Caki2 (cell line): ENCODE measurements at regions not wholly inside any gene's neighbourhood (a gene's known extent, or its start where the extent isn't known, plus 50 kb on each side); places are given as distances from the start of the nearest gene placed in this dataset.

Experiments
- DNase-seq: peaks from one replicate; pipeline ENCODE4 v3.0.0-alpha.2; 2015; ENCODE audit warnings: low read depth
- in situ Hi-C: cut with HindIII; loops from 2 replicates; pipeline ENCODE4 v1.10.0; 2016; ENCODE audit warnings: low sequenced_read_pairs, low pct_unique_long_range_greater_than_20kb, mixed read lengths

- in situ Hi-C loops: no loop called here
- DNase-seq: no peak
Observed at GRCh38 chr13:87859261-87859660, 188.1 kb downstream of the SLITRK5 start.

GRCh38 chr13:87867426-87867825 is 196.3 kb downstream of the SLITRK5 start:
- in situ Hi-C loops: no loop called here
- DNase-seq: no peak

DNA sequence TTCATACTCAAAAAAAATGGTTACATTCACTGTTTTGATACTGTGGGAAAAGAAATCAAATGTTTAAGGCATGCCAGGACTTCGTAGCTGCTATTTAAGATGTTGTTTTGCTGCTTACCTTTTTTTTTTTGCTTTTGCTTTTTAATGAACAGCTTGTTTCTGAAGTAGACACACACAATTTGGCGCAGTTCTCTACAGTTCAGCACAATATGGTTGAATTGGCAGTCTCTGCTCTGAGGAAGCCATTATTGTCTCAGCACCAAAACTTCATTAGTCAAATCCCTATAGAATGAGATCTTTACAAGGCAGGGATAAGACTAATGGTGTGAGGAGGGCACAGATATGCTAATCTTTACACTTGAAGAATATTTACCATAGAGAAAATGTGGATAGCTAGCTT is 197.6 kb downstream of the SLITRK5 start:
- in situ Hi-C loops: no loop called here
- DNase-seq: no peak

DNA sequence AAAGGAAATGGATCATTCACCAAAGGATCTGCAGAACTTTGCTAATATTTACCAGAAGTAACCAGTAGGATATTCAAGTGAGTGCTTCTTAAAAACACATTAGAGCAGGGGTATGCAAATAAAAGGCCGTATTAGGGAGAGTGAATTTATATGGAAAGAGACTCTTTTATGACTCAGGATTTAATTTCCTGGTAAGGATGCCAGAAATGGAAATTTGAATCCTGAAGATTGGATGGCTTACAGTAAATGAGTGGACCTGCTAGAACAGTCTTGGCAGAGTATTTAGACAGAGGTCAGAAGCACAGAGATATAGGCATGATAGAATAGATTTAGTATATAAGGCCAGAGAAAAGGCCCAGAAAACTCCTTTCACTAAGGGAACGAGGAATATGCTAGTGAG is 201.6 kb downstream of the SLITRK5 start:
- in situ Hi-C loops: no loop called here
- DNase-seq: no peak

- no peak for DNase-seq
- in situ Hi-C loops: no loop called here
Observed at GRCh38 chr13:87877477-87877876, 206.3 kb downstream of the SLITRK5 start.

DNA sequence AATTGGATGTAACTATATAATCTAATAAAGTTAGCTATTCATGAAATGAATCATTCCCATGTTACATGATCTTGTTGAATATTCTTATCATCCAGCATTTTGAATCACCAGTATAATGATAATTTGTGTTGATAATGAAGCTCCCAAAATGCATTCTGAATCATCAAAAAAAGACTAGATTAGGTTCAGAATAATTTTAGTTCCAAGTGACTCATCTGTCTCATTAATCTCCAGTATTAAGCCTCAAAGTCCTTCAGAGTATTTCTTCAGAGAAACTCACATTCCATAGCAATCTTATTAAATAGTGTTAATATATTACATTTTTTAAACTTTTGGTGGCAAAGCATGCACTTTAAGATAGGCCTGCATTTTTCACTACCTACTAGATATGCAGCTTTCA is 207.5 kb downstream of the SLITRK5 start:
- in situ Hi-C loops: no loop called here
- no peak for DNase-seq

GRCh38 chr13:87884884-87885283 is 213.7 kb downstream of the SLITRK5 start:
- in situ Hi-C loops: no loop called here
- DNase-seq: peak; percentile 1

- no peak for DNase-seq
- in situ Hi-C loops: no loop called here
Observed at GRCh38 chr13:87887459-87888123, 216.4 kb downstream of the SLITRK5 start.

DNA sequence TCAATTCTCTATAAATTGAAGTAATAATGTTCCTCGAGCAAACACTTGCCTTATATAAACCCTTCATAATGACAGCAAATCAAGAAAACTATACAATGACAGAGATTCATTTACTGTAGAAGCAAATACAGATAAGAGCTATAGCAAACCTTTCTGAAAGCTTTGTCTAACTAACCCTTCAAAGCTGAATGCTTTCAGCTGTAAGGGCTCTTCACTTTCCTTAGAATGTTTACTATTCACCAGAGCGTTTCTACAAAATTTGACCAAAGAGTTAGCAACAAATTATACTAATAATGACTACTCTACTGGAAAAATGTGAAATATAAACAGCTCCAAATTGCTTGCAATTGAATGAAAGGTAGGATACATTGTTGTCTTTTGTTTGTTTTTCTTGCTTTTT is 218.1 kb downstream of the SLITRK5 start:
- in situ Hi-C loops: no loop called here
- no peak for DNase-seq

- in situ Hi-C loops: no loop called here
- no peak for DNase-seq
Observed at GRCh38 chr13:87893186-87893585, 222.0 kb downstream of the SLITRK5 start.

GRCh38 chr13:87894059-87894458 is 222.9 kb downstream of the SLITRK5 start:
- DNase-seq: no peak
- in situ Hi-C loops: no loop called here

GRCh38 chr13:87903553-87903952 is 232.4 kb downstream of the SLITRK5 start:
- in situ Hi-C loops: no loop called here
- DNase-seq: no peak

DNA sequence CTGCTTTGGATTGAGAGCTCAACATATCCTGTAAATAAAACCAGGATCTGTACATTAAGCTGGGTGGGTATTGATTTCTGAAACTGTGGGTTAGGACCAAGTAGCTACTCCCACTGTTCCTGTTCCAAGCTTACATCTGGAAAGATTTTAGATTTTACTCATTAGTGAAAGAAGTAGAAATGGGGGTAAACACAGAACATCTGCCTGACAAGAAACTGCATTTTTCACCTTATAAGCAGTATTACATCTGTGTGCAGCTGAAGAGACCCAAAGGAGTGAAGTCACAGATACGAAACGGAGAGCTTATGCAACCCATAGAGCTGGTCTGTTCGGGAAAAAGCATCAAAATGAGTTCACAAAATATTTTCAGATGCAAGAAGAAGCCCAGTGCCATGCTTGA is 235.2 kb downstream of the SLITRK5 start:
- in situ Hi-C loops: no loop called here
- no peak for DNase-seq

DNA sequence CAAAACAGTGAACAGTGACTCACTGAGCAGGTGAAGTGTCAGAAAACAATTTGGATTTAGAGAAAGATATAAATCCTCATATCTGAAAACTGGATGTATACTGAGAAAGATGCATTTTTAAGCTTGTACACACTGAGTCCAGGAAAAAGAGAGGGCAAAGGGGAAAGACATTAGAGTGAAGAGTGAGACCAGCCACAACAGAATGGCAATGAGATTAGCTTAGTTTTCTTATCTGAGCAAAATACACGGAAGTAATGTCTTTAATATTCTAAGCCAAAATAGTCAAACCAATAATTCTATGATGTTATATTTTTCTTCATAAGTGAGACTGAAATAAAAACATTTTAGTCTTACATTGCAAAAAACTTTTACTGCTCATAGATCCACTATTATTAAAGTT is 236.0 kb downstream of the SLITRK5 start:
- DNase-seq: no peak
- in situ Hi-C loops: no loop called here

DNA sequence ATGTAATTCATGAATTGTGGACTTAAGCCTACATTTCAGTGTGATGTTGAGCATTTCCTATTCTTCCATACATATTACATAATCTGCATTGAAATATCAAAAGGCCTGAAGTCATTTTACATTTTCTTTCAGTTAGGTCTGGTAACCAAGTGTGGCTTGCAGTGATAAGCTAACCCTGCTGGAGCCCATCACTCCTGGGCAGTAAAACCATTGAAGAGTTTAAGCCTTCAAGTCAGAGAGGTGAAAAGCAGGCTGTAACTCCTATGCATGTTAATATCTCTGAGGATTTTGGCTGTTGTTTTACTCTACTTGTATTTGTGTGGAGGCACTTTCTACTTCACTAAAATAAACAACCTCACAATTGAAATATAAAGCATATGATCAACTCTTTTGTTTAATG is 248.8 kb downstream of the SLITRK5 start:
- in situ Hi-C loops: no loop called here
- no peak for DNase-seq

- in situ Hi-C loops: no loop called here
- no peak for DNase-seq
Observed at GRCh38 chr13:87923753-87924152, 252.6 kb downstream of the SLITRK5 start.

DNA sequence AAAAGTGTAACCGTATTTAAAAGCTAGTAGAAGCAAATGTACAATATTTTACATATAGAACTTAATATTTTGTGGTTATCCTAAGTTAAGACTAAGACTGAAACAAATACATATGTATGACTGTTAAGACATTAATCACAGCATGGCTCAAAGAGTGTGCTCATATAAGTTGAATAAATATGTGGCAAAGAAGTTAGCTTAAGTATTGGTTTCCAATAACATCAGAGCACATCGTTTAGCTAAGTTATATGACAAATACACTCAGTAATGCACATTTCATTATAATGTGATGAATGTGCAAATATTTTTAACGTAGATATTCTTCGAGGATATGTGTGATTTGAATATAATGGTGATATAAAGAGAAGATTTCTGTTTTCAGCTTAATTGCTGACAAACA is 253.8 kb downstream of the SLITRK5 start:
- in situ Hi-C loops: no loop called here
- no peak for DNase-seq

DNA sequence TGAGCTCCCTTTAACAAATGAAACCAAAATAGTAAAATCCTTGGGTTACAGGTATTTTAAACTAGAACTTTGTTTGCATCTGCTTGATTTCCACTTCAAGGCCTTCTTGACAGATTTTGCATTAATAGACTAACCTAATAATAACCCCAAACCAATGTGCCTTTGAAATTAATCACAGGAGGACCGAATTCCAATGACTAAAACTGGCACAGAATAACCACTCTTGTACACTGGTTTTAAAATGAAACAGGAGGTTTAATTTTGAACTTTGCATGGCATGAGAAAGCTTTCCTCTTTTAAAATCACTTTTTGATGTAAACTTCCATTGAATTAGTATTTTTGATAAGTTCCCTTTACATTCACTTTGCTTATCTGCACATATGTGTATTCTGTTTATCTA is 269.6 kb downstream of the SLITRK5 start:
- no peak for DNase-seq
- in situ Hi-C loops: no loop called here

DNA sequence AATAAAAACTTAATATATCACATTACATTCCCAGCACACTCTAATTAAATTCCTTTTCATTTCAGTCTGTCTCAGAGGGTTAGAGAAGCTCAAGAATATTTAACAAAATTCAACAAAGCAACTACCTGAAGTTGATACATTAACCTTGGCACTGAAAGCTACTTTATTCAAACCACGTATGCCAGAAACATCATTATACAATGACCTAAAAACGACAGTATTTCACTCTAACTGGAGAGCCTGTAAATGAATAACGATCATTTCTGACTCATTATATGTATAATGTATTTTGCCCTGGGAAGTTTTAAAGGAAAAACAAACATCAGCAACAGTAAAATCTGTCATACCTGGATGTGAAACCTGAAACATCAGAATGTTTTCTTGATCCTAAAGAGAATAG is 270.1 kb downstream of the SLITRK5 start:
- in situ Hi-C loops: no loop called here
- DNase-seq: peak; percentile 47

DNA sequence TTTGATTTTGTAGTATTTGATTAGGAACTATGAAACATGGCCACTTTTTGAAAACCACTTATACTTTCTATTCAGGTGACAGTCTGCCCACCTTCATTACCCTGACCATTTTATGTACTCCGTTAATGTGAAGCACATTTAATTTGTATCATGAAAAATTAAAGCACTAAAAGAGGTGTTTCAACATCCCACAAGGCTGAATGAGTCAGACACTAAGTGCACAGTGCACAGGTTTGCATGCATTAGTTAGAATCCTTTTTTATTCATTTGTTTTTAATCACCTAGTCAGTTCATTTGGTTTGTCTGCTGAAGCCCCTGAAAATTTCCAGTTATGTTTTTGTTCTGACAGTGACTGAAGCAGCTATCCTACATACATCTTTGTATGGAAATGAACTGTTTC is 271.0 kb downstream of the SLITRK5 start:
- in situ Hi-C loops: no loop called here
- DNase-seq: no peak

DNA sequence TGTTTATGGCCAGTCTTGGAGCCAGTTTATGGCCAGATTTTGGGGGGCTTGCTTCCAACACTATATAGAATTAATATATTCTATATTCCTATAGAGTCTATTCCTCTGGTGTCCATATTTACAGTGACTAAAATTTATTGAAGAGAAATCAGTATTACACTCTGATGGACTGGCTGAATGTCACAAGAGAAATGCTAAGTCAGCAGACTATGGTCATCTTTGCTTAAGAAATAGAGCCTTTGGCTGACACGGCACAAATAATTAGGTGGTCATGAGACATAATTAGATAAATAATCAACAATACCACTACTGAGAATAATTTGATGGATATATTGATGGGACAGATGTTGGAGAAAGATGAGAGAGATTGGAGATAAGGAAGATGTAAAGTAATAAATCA is 272.9 kb downstream of the SLITRK5 start:
- DNase-seq: no peak
- in situ Hi-C loops: no loop called here
